Right lobe of liver (tissue), 4 donors: ENCODE measurements at regions not wholly inside any gene's neighbourhood (a gene's known extent, or its start where the extent isn't known, plus 50 kb on each side); places are given as distances from the start of the nearest gene placed in this dataset.

Source experiments
- POLR2A ChIP-seq: fragments of 450-650 bp; IDR thresholded peaks from one replicate; pipeline ENCODE4 v1.6.1; 2017; ENCODE audit warnings: antibody characterized with exemption, mild to moderate bottlenecking
- TF ChIP-seq, protein P1 (sequence below), 4 donors: fragments of 200-600 bp in 3 of 4; fragments of 450-650 bp in 1 of 4; IDR thresholded peaks; one replicate each; pipeline versions ENCODE4 v1.5.1 to v1.8.0; 2016 to 2022; ENCODE audit warnings: antibody characterized with exemption in 4 of 4, mild to moderate bottlenecking in 2 of 4
- donor health status: DM: no; HTN: no; CAD: no.
- donor health status: DM: no; HTN: no; CAD: no.
- donor health status: DM: no; HTN: yes; CAD: no.

DNA sequence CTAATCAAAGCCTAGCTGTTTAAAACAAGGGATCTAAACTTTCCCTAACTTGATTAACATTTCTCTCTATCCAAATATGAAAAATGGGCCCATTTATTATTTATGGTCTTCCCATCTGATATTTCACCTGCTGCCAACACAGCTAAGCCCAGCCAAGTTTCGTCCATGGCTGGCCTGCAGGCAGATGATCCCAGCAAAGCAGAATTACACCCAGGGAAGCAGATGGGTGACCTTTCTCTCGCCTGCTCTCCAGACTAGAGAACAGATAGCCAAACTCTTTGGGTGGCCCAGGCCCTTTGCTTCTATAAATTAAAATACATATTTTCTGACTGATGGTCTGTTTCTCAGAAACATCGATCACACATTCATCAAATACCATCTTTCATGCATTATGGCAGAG is 1038.8 kb downstream of the AGBL1 start:
- TF ChIP-seq, protein P1, sequence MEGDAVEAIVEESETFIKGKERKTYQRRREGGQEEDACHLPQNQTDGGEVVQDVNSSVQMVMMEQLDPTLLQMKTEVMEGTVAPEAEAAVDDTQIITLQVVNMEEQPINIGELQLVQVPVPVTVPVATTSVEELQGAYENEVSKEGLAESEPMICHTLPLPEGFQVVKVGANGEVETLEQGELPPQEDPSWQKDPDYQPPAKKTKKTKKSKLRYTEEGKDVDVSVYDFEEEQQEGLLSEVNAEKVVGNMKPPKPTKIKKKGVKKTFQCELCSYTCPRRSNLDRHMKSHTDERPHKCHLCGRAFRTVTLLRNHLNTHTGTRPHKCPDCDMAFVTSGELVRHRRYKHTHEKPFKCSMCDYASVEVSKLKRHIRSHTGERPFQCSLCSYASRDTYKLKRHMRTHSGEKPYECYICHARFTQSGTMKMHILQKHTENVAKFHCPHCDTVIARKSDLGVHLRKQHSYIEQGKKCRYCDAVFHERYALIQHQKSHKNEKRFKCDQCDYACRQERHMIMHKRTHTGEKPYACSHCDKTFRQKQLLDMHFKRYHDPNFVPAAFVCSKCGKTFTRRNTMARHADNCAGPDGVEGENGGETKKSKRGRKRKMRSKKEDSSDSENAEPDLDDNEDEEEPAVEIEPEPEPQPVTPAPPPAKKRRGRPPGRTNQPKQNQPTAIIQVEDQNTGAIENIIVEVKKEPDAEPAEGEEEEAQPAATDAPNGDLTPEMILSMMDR (IDR thresholded peaks at IDR 0.05): no peak
- TF ChIP-seq POLR2A: no peak
